ENCODE measurements at regions not wholly inside any gene's neighbourhood (a gene's known extent, or its start where the extent isn't known, plus 50 kb on each side); places are given as distances from the start of the nearest gene placed in this dataset.

- no peak for DNase-seq (ENCODE audit: low read depth)
- TF ChIP-seq CTCF (conservative IDR thresholded peaks at IDR 0.05; ENCODE audit: low read depth, low read length), result no peak
- no peak overlapping the region for H3K4me3 ChIP-seq (ENCODE audit: low read depth, low read length)
These were observed 457.9 kb upstream of the ALCAM start for GRCh38 chr3:104908761-104909160.

GRCh38 chr3:104909198-104909597 is 457.5 kb upstream of the ALCAM start:
- DNase-seq (ENCODE audit: low read depth), result peak; percentile 48
- H3K4me3 ChIP-seq (ENCODE audit: low read depth, low read length), result no peak overlapping the region
- TF ChIP-seq CTCF (conservative IDR thresholded peaks at IDR 0.05; ENCODE audit: low read depth, low read length), result no peak

GRCh38 chr3:104909721-104910120 is 457.0 kb upstream of the ALCAM start:
- TF ChIP-seq CTCF (conservative IDR thresholded peaks at IDR 0.05; ENCODE audit: low read depth, low read length), result no peak
- no peak overlapping the region for H3K4me3 ChIP-seq (ENCODE audit: low read depth, low read length)
- no peak for DNase-seq (ENCODE audit: low read depth)

- DNase-seq (ENCODE audit: low read depth), result no peak
- TF ChIP-seq CTCF (conservative IDR thresholded peaks at IDR 0.05; ENCODE audit: low read depth, low read length), result no peak
- H3K4me3 ChIP-seq (ENCODE audit: low read depth, low read length), result no peak overlapping the region
These were observed 455.3 kb upstream of the ALCAM start for GRCh38 chr3:104911376-104911775.

GRCh38 chr3:104916971-104917370 is 449.7 kb upstream of the ALCAM start:
- no peak overlapping the region for H3K4me3 ChIP-seq (ENCODE audit: low read depth, low read length)
- DNase-seq (ENCODE audit: low read depth), result no peak
- TF ChIP-seq CTCF (conservative IDR thresholded peaks at IDR 0.05; ENCODE audit: low read depth, low read length), result no peak

GRCh38 chr3:104920512-104920911 is 446.2 kb upstream of the ALCAM start:
- DNase-seq (ENCODE audit: low read depth), result no peak
- TF ChIP-seq CTCF (conservative IDR thresholded peaks at IDR 0.05; ENCODE audit: low read depth, low read length), result no peak
- H3K4me3 ChIP-seq (ENCODE audit: low read depth, low read length), result no peak overlapping the region

- DNase-seq (ENCODE audit: low read depth), result no peak
- no peak overlapping the region for H3K4me3 ChIP-seq (ENCODE audit: low read depth, low read length)
- TF ChIP-seq CTCF (conservative IDR thresholded peaks at IDR 0.05; ENCODE audit: low read depth, low read length), result no peak
These were observed 432.7 kb upstream of the ALCAM start for GRCh38 chr3:104933972-104934371.
